ENCODE measurements at regions not wholly inside any gene's neighbourhood (a gene's known extent, or its start where the extent isn't known, plus 50 kb on each side); places are given as distances from the start of the nearest gene placed in this dataset.
A peak's percentile ranks its signal among the peaks of the same experiment; 100 is the strongest.

DNA sequence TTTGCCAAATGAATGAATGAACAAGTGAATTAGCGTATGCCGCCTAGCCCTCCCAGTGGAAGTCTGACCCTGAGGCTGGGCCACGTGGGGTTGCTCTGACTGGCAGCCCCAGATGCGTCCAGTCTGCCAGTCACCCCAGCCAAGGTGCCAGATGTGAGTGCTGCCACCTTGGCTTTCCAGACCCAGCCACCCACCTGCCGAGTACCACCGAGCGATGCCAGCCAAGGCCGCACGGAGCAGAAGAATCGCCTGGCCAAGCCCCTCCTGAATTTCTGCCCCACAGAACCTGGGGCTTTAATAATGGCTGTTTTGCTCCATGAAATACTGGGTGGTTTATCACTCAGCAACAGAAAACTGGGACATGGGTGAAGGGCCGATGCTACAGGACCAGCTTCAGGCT, 59.3 kb downstream of the ADRA2C start:
- H3K27me3 ChIP-seq (replicated peaks; ENCODE audit: insufficient read depth): no peaks in the 10 kb centered on the region
- H3K9me3 ChIP-seq: no peaks in the 10 kb centered on the region
- H3K27ac ChIP-seq: no peak overlapping the region
- ATAC-seq (ENCODE audit: insufficient number of reproducible peaks, low FRiP score, low read depth): no peak
- H3K4me3 ChIP-seq: no peak overlapping the region
- DNase-seq (ENCODE audit: low spot score): no peak
- H3K4me1 ChIP-seq (ENCODE audit: control insufficient read depth in 1 of 2, low read depth in 2 of 2): peaks cover 11 to 16% of the 10 kb centered on the region in 2 donors
- H3K36me3 ChIP-seq: no peaks in the 10 kb centered on the region
- TF ChIP-seq, protein P1, sequence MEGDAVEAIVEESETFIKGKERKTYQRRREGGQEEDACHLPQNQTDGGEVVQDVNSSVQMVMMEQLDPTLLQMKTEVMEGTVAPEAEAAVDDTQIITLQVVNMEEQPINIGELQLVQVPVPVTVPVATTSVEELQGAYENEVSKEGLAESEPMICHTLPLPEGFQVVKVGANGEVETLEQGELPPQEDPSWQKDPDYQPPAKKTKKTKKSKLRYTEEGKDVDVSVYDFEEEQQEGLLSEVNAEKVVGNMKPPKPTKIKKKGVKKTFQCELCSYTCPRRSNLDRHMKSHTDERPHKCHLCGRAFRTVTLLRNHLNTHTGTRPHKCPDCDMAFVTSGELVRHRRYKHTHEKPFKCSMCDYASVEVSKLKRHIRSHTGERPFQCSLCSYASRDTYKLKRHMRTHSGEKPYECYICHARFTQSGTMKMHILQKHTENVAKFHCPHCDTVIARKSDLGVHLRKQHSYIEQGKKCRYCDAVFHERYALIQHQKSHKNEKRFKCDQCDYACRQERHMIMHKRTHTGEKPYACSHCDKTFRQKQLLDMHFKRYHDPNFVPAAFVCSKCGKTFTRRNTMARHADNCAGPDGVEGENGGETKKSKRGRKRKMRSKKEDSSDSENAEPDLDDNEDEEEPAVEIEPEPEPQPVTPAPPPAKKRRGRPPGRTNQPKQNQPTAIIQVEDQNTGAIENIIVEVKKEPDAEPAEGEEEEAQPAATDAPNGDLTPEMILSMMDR (IDR thresholded peaks at IDR 0.05): no peak

DNA sequence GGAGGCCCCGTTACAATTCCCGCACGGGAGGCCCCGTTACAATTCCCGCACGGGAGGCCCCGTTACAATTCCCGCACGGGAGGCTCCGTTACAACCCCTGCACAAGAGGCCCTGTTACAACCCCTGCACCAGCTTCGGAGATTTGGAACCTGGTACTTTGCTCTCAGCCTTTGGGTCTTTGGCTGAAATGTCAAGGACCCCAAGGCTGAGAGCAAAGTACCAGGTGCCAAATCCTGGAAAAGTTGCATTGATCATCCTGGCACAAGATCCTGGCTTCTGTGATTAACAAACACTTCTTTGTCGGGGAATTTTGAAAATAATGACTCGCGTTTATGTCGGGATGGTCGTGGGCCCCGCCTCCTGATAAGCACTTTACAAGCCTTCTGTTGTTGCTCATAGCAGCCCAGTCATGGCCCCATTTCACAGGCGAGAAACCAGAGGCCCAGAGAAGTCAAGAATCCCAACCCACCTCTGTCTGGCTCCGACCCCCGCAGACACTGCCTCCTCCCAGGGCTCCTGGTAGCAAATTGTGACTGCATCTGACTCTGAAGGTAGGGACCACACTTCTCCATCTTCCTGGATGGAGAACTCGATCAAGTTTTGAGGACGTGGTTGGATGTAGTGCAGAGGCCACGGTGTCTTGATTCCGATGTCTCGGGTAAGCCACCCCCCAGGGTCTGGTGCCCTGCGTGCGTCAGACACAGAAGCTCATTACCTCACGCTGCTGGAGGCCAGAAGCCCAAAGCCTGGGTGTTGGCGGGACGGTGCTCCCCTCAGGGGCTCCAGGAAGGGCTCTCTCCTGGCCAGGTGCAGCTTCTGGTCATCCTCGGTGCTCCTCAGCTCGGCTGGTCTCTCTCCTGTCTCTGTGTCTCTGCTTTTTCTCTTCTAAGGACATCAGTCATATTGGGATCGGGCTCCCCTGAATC, 60.3 kb downstream of the ADRA2C start:
- Histone ChIP-seq H3K27me3 (replicated peaks; ENCODE audit: insufficient read depth) (no peaks in the 10 kb centered on the region), H3K4me1 (ENCODE audit: control insufficient read depth in 1 of 2, low read depth in 2 of 2) (peaks cover 11 to 16% of the 10 kb centered on the region in 2 donors), H3K36me3 (no peaks in the 10 kb centered on the region), H3K27ac (no peak overlapping the region), H3K4me3 (no peak overlapping the region), H3K9me3 (no peaks in the 10 kb centered on the region)
- DNase-seq (ENCODE audit: low spot score) (no peak), ATAC-seq (ENCODE audit: insufficient number of reproducible peaks, low FRiP score, low read depth) (no peak)
- TF ChIP-seq, protein P1 (IDR thresholded peaks at IDR 0.05): no peak

DNA sequence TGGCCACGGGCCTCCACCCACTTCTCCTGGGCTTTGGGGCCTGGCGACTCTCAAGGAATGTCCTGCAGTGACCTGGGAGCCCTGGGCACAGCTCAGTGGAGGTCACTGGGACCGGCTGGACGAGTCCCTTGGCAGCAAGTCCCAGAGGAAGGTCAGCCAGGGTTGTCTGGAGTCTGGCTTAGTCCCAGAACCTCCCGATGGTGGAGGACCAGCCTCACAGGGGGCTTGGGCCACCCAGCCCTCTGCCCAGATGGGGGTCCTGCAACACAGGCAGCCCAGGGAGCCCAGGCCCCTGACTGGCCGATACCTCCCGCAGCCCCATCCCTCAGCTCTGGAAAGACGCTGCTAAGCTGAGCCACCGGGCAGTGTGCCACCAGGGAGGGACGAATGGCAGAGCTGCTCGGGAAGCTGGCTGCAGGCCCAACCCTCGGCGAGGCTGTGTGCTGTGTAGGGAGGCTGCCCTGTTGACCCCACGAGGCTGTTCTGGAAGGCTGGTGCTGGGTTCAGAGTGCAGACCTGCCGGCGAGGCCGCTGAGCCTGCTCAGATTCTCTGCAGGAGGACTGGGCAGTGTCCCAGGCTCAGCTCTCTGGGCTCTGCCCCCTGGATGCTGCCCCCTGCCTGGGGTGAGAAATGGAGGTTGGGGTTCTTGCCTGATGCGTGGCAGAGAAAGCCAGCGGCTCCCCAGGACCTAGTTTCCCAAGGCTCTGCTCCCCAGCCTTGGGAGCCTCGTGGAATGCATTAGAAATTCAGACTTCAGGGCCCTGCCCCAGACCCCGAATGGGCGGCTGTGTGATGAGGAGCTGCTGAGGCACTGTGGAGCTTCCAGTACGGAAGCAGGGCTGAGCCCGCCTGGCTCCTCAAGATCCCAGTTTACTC, 61.7 kb downstream of the ADRA2C start:
- TF ChIP-seq, protein P1 (IDR thresholded peaks at IDR 0.05): no peak
- Histone ChIP-seq H3K27me3 (replicated peaks; ENCODE audit: insufficient read depth) (no peaks in the 10 kb centered on the region), H3K4me3 (peak overlapping the region; percentile 57), H3K27ac (peak overlapping the region in 1 of 2 donors; percentile 12), H3K4me1 (ENCODE audit: control insufficient read depth in 1 of 2, low read depth in 2 of 2) (peaks cover 11 to 16% of the 10 kb centered on the region in 2 donors), H3K9me3 (no peaks in the 10 kb centered on the region), H3K36me3 (no peaks in the 10 kb centered on the region)
- ATAC-seq (ENCODE audit: insufficient number of reproducible peaks, low FRiP score, low read depth): no peak
- peak; percentile 23 for DNase-seq (ENCODE audit: low spot score)

DNA sequence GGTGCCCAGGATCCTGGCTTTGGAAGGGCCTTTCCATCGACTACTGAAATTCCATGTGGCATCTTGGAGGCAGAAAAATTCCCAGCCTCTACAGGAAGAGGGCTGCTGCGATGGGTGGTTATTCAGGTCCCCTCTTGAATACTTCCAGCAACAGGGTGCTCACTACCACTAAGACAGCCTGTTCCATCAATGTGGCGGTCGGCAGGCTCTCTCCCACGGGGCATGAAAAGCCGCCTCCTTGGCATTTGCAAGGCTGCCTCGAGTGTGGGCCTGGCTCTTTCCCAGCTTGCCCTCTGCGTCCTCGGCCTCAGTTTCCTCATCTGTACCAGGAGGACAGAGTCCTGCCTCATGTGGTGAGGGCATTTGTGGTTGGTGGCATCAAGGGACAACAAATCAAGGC, 62.4 kb downstream of the ADRA2C start:
- H3K4me3 ChIP-seq: no peak overlapping the region
- no peaks in the 10 kb centered on the region for H3K9me3 ChIP-seq
- H3K27me3 ChIP-seq (replicated peaks; ENCODE audit: insufficient read depth): no peaks in the 10 kb centered on the region
- no peak for DNase-seq (ENCODE audit: low spot score)
- H3K36me3 ChIP-seq: no peaks in the 10 kb centered on the region
- no peak for ATAC-seq (ENCODE audit: insufficient number of reproducible peaks, low FRiP score, low read depth)
- no peak overlapping the region for H3K27ac ChIP-seq
- TF ChIP-seq, protein P1 (IDR thresholded peaks at IDR 0.05): no peak
- H3K4me1 ChIP-seq (ENCODE audit: control insufficient read depth in 1 of 2, low read depth in 2 of 2): peaks cover 11 to 16% of the 10 kb centered on the region in 2 donors
